GM19324 (cell line): ENCODE measurements at regions not wholly inside any gene's neighbourhood (a gene's known extent, or its start where the extent isn't known, plus 50 kb on each side); places are given as distances from the start of the nearest gene placed in this dataset.
"Not testable (repeated sequence)": the region's sequence is repeated elsewhere in the genome, so short reads cannot be mapped to it uniquely, and the experiment has no call there.

Experiments
- ATAC-seq: cut with Tn5 transposase; IDR thresholded peaks from one replicate; pipeline ENCODE4 v1.9.1; 2021; ENCODE audit warnings: mild to moderate bottlenecking, moderate library complexity; ENCODE audit not compliant: unreplicated experiment, low FRiP score

- no peak for ATAC-seq
Observed at GRCh38 chr7:35908331-35909216, 107.7 kb downstream of the SEPTIN7 start.

DNA sequence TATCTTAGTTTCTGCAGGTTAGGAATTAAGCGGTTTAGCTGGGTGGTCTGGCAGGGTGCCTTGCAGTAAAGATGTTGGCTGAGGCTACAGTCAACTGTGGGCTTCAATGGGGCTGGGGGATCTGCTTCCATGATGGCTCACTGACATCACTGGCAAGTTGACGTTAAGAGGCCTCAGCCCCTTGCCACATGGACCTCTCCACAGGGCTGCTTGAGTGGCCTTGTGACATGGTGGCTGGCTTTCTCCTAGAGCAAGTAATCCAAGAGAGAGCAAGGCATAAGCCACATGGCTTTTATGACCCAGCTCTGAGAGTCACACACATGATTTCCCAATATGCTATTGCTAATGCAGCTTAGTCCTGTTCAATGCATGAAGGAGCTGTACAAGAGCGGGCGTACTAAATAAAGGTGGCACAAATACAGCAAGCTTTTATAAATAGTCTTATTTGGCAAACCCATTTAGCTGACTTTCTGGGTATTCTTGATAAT, 109.1 kb downstream of the SEPTIN7 start:
- no peak for ATAC-seq

GRCh38 chr7:35910621-35911020, 109.8 kb downstream of the SEPTIN7 start:
- ATAC-seq = not testable (repeated sequence)

GRCh38 chr7:35913350-35913749, 112.5 kb downstream of the SEPTIN7 start:
- ATAC-seq = not testable (repeated sequence)

DNA sequence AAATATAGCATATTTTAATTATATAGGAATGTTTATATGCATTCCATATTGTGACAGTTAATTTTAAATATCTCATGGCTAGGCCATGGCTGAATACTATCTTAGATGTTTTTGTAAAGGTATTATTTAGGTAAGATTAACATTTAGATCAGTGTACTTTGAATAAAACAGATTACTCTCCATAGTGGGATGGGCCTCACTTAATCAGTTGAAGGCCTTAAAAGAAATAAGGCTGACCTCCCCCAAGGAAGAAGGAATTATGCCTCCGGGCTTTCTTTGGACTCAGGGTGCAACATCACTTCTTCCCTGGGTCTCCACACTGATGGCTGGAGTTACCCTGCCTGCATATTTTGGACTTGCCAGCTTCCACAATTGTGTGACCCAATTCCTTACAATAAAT, 113.4 kb downstream of the SEPTIN7 start:
- not testable (repeated sequence) for ATAC-seq

DNA sequence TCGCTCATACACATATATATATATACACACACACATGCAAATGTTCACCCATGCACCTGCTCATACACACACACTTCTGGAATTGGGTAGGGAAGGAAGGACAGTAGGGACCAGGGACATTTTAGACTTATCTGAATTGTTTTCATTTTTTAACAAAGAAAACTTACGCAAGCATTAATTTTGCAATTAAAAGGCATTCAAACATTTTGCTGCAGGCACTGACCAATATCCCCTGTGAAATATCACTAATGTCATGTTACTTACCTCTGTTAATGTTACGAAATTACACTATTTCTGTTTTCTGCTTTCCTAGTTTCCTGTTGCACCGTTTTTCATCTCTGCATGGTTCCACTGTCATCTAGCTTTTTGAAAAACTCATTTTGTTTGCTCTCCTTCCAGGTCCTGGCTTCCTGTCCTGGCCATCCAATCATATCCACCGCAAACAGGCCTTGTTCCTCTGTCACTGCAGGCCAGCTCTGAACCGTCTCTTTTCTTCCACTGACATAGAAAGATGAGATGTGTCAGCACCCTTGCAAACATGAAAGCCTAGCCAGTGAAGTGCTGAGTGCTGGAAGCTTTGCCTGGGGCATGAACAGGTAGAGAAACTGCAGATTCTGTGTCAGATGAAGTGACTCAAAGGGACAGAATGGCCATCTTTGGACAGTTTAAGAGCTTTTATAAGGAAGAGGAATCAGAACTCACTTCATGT, 114.5 kb downstream of the SEPTIN7 start:
- not testable (repeated sequence) for ATAC-seq

DNA sequence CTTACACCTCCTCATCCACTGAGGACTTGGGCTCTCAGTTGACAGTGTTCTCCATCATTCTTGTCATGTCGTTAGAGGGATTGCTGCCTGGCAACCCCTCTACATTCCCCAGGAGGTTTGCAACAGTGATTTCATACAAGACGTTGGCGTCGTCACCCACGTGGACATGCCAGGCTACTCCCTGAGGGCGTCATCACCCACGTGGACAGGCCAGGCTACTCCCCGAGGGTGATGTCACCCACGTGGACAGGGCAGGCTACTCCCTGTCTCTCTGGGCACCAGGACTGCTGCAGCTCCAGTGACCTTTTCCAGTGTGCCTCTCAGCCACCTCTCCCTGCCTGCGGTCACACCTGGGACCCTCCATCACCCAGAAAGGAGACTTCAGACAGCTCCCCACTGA, 117.4 kb downstream of the SEPTIN7 start:
- not testable (repeated sequence) for ATAC-seq

- ATAC-seq = not testable (repeated sequence)
Observed at GRCh38 chr7:35919607-35920006, 118.8 kb downstream of the SEPTIN7 start.

DNA sequence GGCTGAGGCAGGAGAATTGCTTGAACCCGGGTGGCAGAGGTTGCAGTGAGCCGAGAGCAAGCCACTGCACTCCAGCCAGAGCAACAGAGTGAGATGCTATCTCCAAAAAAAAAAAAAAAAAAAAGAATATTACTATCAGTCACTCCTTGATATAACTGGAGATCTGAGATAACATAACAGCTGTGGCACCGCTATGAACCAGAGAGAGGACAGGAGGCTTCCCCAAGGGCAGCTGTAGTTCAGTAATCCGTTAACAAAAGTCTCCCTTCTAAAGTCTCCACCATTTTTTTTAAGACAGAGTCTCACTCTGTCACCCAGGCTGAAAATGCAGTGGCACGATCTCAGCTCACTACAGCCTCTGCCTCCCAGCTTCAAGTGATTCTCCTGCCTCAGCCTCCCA, 120.5 kb downstream of the SEPTIN7 start:
- ATAC-seq = not testable (repeated sequence)

- not testable (repeated sequence) for ATAC-seq
Observed at GRCh38 chr7:35924668-35925067, 123.8 kb downstream of the SEPTIN7 start.

DNA sequence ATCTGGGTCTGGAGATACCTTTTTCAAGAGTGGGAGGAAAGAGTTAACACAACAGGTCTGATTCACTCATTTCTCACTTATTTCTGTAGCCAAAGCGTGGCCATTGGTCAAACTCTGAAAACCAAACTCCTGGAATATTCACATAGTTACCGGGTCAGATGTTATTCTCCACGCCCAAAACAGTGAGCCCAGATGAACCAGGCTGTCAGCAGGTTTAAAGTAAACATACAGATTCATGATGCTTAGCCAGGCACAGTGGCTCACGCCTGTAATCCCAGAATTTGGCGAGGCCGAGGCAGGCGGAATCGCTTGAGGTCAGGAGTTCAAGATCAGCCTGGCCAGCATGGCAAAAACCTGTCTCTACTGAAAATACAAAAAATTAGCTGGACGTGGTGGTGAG, 126.1 kb downstream of the SEPTIN7 start:
- ATAC-seq = not testable (repeated sequence)

DNA sequence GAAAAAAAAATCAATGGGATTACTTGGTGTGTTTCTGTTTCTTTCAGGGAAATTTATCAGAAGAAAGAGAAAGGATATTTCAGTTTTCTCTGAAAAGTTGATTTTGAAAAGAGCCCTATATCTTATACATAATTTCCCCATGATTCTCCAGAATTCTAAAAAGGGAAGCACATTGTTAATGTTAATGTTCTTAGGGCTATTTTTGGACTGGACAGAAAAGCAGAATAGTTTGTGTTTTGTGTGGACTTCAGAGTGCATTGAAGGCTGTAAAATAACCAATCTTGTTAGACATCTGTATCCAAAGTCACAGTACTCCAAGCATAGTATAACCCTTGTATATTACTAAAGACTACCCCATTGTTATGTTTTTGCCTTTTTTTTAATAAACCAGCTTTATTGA, 130.3 kb downstream of the SEPTIN7 start:
- not testable (repeated sequence) for ATAC-seq

GRCh38 chr7:35931551-35931950, 130.7 kb downstream of the SEPTIN7 start:
- not testable (repeated sequence) for ATAC-seq

DNA sequence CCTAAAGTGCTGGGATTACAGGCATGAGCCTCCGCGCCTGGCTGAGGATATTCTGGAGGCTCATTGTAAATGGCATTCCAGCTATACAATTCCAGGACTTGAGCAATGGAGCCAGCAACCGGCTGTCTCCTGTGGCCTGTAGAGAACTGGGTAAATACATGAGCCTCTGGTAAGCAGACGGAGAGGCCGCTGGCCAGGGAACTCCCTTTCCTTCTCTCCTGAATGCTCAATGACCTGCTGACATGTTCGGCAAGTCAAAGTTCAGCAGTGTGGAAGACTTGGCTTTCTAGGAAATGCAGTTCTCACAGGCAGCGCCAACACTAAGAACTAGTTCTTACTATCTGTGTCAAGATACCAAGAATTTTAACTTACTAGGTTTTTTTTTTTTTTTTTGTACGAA, 139.8 kb downstream of the SEPTIN7 start:
- ATAC-seq = not testable (repeated sequence)

DNA sequence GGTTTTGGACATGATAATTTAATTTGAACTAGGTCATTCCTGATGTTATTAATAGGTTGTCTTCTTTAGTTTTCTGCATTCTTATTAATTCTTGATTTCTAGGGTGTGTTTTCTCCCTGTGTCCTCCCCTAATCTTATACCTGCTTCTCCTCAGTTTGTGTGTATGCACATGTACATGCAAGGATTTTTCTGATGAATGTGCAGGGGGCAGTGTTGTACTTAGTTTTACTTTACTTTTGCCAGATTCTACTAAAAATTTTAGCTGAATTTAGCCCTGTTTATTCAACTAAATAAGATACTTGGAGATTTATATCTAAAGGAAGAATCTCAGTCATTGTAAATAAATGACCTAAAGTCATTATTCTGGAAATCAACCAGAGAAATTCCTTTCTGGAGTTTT, 144.8 kb downstream of the SEPTIN7 start:
- ATAC-seq = not testable (repeated sequence)

GRCh38 chr7:35955735-35956134, 154.9 kb downstream of the SEPTIN7 start:
- not testable (repeated sequence) for ATAC-seq

GRCh38 chr7:35956988-35957387, 156.1 kb downstream of the SEPTIN7 start:
- ATAC-seq = not testable (repeated sequence)

- ATAC-seq = not testable (repeated sequence)
Observed at GRCh38 chr7:35961260-35961659, 160.4 kb downstream of the SEPTIN7 start.

GRCh38 chr7:35962607-35963006, 161.8 kb downstream of the SEPTIN7 start:
- not testable (repeated sequence) for ATAC-seq

- no peak for ATAC-seq
Observed at GRCh38 chr7:35967366-35968139, 166.7 kb downstream of the SEPTIN7 start.
